ENCODE measurements at regions not wholly inside any gene's neighbourhood (a gene's known extent, or its start where the extent isn't known, plus 50 kb on each side); places are given as distances from the start of the nearest gene placed in this dataset.
"Not testable (repeated sequence)": the region's sequence is repeated elsewhere in the genome, so short reads cannot be mapped to it uniquely, and the experiment has no call there.

GRCh38 chr3:164401923-164402322 lies 676.4 kb downstream of the SI start:
- ChIA-PET CTCF (no interaction called here), RAD21 (ENCODE audit: low non-redundant PET in 1 of 2, low total read pairs in 2 of 2, uncharacterized antibody in 2 of 2, unreplicated experiment in 2 of 2) (no interaction called here), POLR2A (no interaction called here)
- no peak overlapping the region for H3K4me2 ChIP-seq (ENCODE audit: low read length)
- TF ChIP-seq CTCF (IDR thresholded peaks at IDR 0.05 in 2 of 3, conservative IDR thresholded peaks at IDR 0.05 in 1 of 3; ENCODE audit: borderline replicate concordance in 1 of 3, insufficient read depth in 1 of 3, low read depth in 2 of 3, low read length in 2 of 3): no peak
- TF ChIP-seq CBX3 (IDR thresholded peaks at IDR 0.05; ENCODE audit: low read depth): no peak
- TF ChIP-seq SRF (IDR thresholded peaks at IDR 0.05; ENCODE audit: low read depth): no peak
- no peak for TF ChIP-seq EGR1 (IDR thresholded peaks at IDR 0.05; ENCODE audit: low read depth)
- no peak for TF ChIP-seq FOSL1 (IDR thresholded peaks at IDR 0.05; ENCODE audit: low read depth)
- TF ChIP-seq ZBTB33 (IDR thresholded peaks at IDR 0.05; ENCODE audit: extremely low read depth, insufficient replicate concordance, low read length): no peak
- TF ChIP-seq ELF1 (IDR thresholded peaks at IDR 0.05; ENCODE audit: borderline replicate concordance, low read depth): no peak
- TF ChIP-seq REST (IDR thresholded peaks at IDR 0.05; ENCODE audit: low read depth): no peak
- no peak for TF ChIP-seq SP1 (IDR thresholded peaks at IDR 0.05; ENCODE audit: low read depth)
- no peak for TF ChIP-seq EZH2phosphoT487 (IDR thresholded peaks at IDR 0.05; ENCODE audit: borderline replicate concordance)
- no peak for TF ChIP-seq RAD21 (IDR thresholded peaks at IDR 0.05; ENCODE audit: low read depth)
- no peak for TF ChIP-seq EZH2 (IDR thresholded peaks at IDR 0.05)
- no peak for TF ChIP-seq SIN3A (IDR thresholded peaks at IDR 0.05; ENCODE audit: low read depth)
- TF ChIP-seq TCF7L2 (IDR thresholded peaks at IDR 0.05; ENCODE audit: borderline replicate concordance, extremely low read depth, insufficient read depth, insufficient read length): no peak
- TF ChIP-seq YY1 (IDR thresholded peaks at IDR 0.05; ENCODE audit: extremely low read depth, insufficient replicate concordance, low read depth, low read length): no peak
- DNase-seq (ENCODE audit: low read depth, low spot score) (no peak), ATAC-seq (no peak)
- no TSS peak for BruUV-seq (replicated peaks)
- H4K20me1 ChIP-seq (ENCODE audit: insufficient read depth): no peaks in the 10 kb centered on the region
- H3K79me2 ChIP-seq (ENCODE audit: insufficient read depth, low read length): no peaks in the 10 kb centered on the region
- 0 out of 2 replicates have a peak, but pooled peaks cover 2% of the 10 kb centered on the region for H3K9me2 ChIP-seq (ENCODE audit: insufficient read depth)
- H3K27ac ChIP-seq (ENCODE audit: low read depth, low read length): no peak overlapping the region
- no peaks in the 10 kb centered on the region for H3K36me3 ChIP-seq (ENCODE audit: control insufficient read depth in 1 of 2, insufficient read depth in 2 of 2, low read length in 2 of 2)
- H3K9me3 ChIP-seq (ENCODE audit: control insufficient read depth in 1 of 2, insufficient read depth in 1 of 2, low read depth in 1 of 2, low read length in 2 of 2): no peaks in the 10 kb centered on the region
- no peaks in the 10 kb centered on the region for H3K27me3 ChIP-seq (ENCODE audit: insufficient read depth, low read length)
- H3K9ac ChIP-seq (ENCODE audit: low read length): no peak overlapping the region
- no peaks in the 10 kb centered on the region for H3K4me1 ChIP-seq (ENCODE audit: control insufficient read depth in 1 of 2, insufficient read depth in 2 of 2, low read length in 2 of 2)
- no peak overlapping the region for H2AFZ ChIP-seq (ENCODE audit: low read depth, low read length, poor library complexity, severe bottlenecking)
- intact Hi-C loops (cut with micrococcal nuclease): no loop called here
- H3K4me3 ChIP-seq (replicated peaks in 1 of 2; ENCODE audit: low read depth in 1 of 2, low read length in 2 of 2): no peak overlapping the region

GRCh38 chr3:164401440-164401839 lies 676.9 kb downstream of the SI start:
- H3K4me1 ChIP-seq (ENCODE audit: control insufficient read depth in 1 of 2, insufficient read depth in 2 of 2, low read length in 2 of 2); DNase-seq (ENCODE audit: low read depth, low spot score); H3K9me2 ChIP-seq (ENCODE audit: insufficient read depth); H3K27ac ChIP-seq (ENCODE audit: low read depth, low read length); H3K9me3 ChIP-seq (ENCODE audit: control insufficient read depth in 1 of 2, insufficient read depth in 1 of 2, low read depth in 1 of 2, low read length in 2 of 2); intact Hi-C loops (cut with micrococcal nuclease); H3K27me3 ChIP-seq (ENCODE audit: insufficient read depth, low read length); H3K36me3 ChIP-seq (ENCODE audit: control insufficient read depth in 1 of 2, insufficient read depth in 2 of 2, low read length in 2 of 2); H3K4me2 ChIP-seq (ENCODE audit: low read length); POLR2A ChIA-PET; BruUV-seq (replicated peaks); H3K79me2 ChIP-seq (ENCODE audit: insufficient read depth, low read length); H3K4me3 ChIP-seq (replicated peaks in 1 of 2; ENCODE audit: low read depth in 1 of 2, low read length in 2 of 2); CTCF ChIA-PET; RAD21 ChIA-PET (ENCODE audit: low non-redundant PET in 1 of 2, low total read pairs in 2 of 2, uncharacterized antibody in 2 of 2, unreplicated experiment in 2 of 2); H2AFZ ChIP-seq (ENCODE audit: low read depth, low read length, poor library complexity, severe bottlenecking); H4K20me1 ChIP-seq (ENCODE audit: insufficient read depth); ATAC-seq; H3K9ac ChIP-seq (ENCODE audit: low read length): not testable (repeated sequence)

Measured in HCT116 (cell line).